Panc1 (cell line): ENCODE measurements at regions not wholly inside any gene's neighbourhood (a gene's known extent, or its start where the extent isn't known, plus 50 kb on each side); places are given as distances from the start of the nearest gene placed in this dataset.

Experiments
- ATAC-seq: fragments of 200-7000 bp; cut with Tn5 transposase; 2 replicates; pipeline ENCODE4 v1.9.1; 2020; ENCODE audit warnings: mild to moderate bottlenecking, moderate library complexity
- BruUV-seq: library from RNA; stranded (reverse); fragments of 400-500 nt; replicated peaks from 2 replicates; lab custom pipeline; 2021; lab: Mats Ljungman, UMichigan
- CTCF ChIA-PET: fragments of 300-600 bp; sonication (Branson Sonifier 250); formaldehyde crosslinking; loops from one replicate; lab custom pipeline; 2022; ENCODE audit warnings: antibody characterized with exemption; lab: Charles Lee
- POLR2A ChIA-PET: fragments of 300-600 bp; sonication (Branson Sonifier 250); formaldehyde crosslinking; loops from one replicate; lab custom pipeline; 2022; ENCODE audit warnings: antibody characterized with exemption; lab: Charles Lee
- DNase-seq: peaks from one replicate; pipeline ENCODE4 v3.0.0-alpha.2; 2010; ENCODE audit warnings: low read depth, low spot score
- H3K27ac ChIP-seq: 2 replicates; pipeline ENCODE4 v1.5.1; 2011; ENCODE audit warnings: mild to moderate bottlenecking, low read length, inconsistent platforms
- H3K27me3 ChIP-seq: fragments of 200-500 bp; sonication (Bioruptor generic); 2 replicates; pipeline ENCODE4 v1.6.0; 2014; ENCODE audit warnings: low read length, inconsistent platforms; ENCODE audit not compliant: control insufficient read depth, insufficient read depth
- H3K36me3 ChIP-seq: fragments of 200-500 bp; sonication (Bioruptor generic); 2 replicates; pipeline ENCODE4 v1.5.1; 2014; ENCODE audit warnings: inconsistent platforms, mild to moderate bottlenecking, low read length, moderate library complexity; ENCODE audit not compliant: control insufficient read depth, insufficient read depth
- H3K4me1 ChIP-seq: 2 replicates; pipeline ENCODE4 v1.5.1; 2011; ENCODE audit warnings: inconsistent platforms, mild to moderate bottlenecking, low read length, moderate library complexity; ENCODE audit not compliant: control insufficient read depth, insufficient read depth
- H3K4me3 ChIP-seq, 2 experiments: 2 replicates each; pipeline ENCODE4 v1.5.1; 2011 to 2012; ENCODE audit warnings: low read depth in 2 of 2, low read length in 2 of 2, mild to moderate bottlenecking in 2 of 2, inconsistent platforms in 1 of 2, moderate library complexity in 1 of 2
- H3K9me3 ChIP-seq: fragments of 200-500 bp; sonication (Bioruptor generic); 2 replicates; pipeline ENCODE4 v1.5.1; 2014; ENCODE audit warnings: low read depth, mild to moderate bottlenecking, inconsistent platforms, low read length, moderate library complexity; ENCODE audit not compliant: control insufficient read depth, insufficient read depth
- POLR2AphosphoS5 ChIP-seq: IDR thresholded peaks from 2 replicates; pipeline ENCODE4 v1.6.1; 2012; ENCODE audit warnings: mild to moderate bottlenecking, low read depth, low read length, moderate library complexity
- SIN3A ChIP-seq: IDR thresholded peaks from 2 replicates; pipeline ENCODE4 v1.6.1; 2012; ENCODE audit warnings: low read depth, mild to moderate bottlenecking, low read length, moderate library complexity, borderline replicate concordance; ENCODE audit not compliant: insufficient read depth
- TCF7L2 ChIP-seq: IDR thresholded peaks from 2 replicates; pipeline ENCODE4 v1.6.1; 2011; ENCODE audit warnings: mild to moderate bottlenecking, low read depth, low read length, inconsistent platforms
- in situ Hi-C: cut with HindIII; loops from 2 replicates; pipeline ENCODE4 v1.10.0; 2016; ENCODE audit warnings: low sequenced_read_pairs, low pct_unique_long_range_greater_than_20kb
- intact Hi-C: fragments of 100-400 bp; cut with micrococcal nuclease; formaldehyde crosslinking; loops from one replicate; pipeline ENCODE4 v1.10.0; 2022; ENCODE audit not compliant: unreplicated experiment
- TF ChIP-seq, protein P1 (sequence below), 2 experiments: IDR thresholded peaks; 2 replicates each; pipeline ENCODE4 v1.6.1; 2011 to 2012; ENCODE audit warnings: low read depth in 2 of 2, control low read depth in 1 of 2, low read length in 1 of 2, mild to moderate bottlenecking in 1 of 2, moderate library complexity in 1 of 2; ENCODE audit not compliant: insufficient read depth in 1 of 2
- TF ChIP-seq, protein P2 (sequence below): fragments of 450-650 bp; IDR thresholded peaks from 2 replicates; pipeline ENCODE4 v1.5.1; 2017; ENCODE audit warnings: mild to moderate bottlenecking

DNA sequence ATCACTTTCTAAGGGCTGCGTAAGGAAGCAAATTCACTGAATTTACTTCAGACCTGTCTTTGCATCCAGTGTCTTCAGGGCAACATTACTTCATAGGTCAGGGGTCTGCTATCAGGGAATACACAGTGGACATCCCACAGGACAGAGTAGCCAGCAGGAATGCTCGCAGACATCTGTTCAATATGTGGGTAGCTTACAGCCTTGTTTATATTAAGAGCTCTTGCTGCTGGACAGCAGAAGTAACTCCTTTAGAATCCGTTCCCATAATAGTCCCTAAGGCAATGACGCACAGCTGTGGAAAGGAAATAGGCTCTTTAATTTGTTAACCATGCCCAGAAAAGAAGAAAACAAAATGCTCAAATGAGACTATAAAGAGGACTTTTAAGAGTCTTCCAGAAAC is 198.7 kb downstream of the MOXD1 start:
- H3K27ac ChIP-seq: no peak overlapping the region
- H3K36me3 ChIP-seq: no peaks in the 10 kb centered on the region

DNA sequence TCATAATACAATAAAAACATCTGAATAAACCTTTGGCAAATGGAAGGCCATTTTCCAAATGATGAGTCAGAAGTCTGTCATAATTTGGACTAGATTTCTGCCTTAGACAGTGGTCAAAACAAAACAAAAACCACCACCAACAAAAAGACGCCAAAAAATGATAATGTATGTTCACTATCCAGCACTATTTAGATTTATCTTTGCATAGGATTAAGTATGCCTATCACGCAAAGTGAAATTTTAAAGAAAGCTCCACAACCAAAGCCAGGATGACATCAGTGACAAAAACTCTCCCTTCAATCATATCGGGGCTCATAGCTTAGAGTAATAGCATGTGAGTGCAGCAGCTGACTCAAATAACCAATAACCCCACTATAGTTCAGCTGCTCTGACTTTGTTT is 201.9 kb downstream of the MOXD1 start:
- no peaks in the 10 kb centered on the region for H3K36me3 ChIP-seq
- in situ Hi-C loops: no loop called here
- no peak overlapping the region for H3K4me3 ChIP-seq
- H3K4me1 ChIP-seq: no peaks in the 10 kb centered on the region
- no peaks in the 10 kb centered on the region for H3K9me3 ChIP-seq
- H3K27ac ChIP-seq: no peak overlapping the region
- no TSS peak for BruUV-seq
- ChIA-PET CTCF (no interaction called here), POLR2A (no interaction called here)
- no peaks in the 10 kb centered on the region for H3K27me3 ChIP-seq
- TF ChIP-seq TCF7L2: no peak
- TF ChIP-seq, protein P1, sequence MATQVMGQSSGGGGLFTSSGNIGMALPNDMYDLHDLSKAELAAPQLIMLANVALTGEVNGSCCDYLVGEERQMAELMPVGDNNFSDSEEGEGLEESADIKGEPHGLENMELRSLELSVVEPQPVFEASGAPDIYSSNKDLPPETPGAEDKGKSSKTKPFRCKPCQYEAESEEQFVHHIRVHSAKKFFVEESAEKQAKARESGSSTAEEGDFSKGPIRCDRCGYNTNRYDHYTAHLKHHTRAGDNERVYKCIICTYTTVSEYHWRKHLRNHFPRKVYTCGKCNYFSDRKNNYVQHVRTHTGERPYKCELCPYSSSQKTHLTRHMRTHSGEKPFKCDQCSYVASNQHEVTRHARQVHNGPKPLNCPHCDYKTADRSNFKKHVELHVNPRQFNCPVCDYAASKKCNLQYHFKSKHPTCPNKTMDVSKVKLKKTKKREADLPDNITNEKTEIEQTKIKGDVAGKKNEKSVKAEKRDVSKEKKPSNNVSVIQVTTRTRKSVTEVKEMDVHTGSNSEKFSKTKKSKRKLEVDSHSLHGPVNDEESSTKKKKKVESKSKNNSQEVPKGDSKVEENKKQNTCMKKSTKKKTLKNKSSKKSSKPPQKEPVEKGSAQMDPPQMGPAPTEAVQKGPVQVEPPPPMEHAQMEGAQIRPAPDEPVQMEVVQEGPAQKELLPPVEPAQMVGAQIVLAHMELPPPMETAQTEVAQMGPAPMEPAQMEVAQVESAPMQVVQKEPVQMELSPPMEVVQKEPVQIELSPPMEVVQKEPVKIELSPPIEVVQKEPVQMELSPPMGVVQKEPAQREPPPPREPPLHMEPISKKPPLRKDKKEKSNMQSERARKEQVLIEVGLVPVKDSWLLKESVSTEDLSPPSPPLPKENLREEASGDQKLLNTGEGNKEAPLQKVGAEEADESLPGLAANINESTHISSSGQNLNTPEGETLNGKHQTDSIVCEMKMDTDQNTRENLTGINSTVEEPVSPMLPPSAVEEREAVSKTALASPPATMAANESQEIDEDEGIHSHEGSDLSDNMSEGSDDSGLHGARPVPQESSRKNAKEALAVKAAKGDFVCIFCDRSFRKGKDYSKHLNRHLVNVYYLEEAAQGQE (IDR thresholded peaks at IDR 0.05; ENCODE audit: insufficient read depth in 1 of 2, low read depth in 2 of 2, low read length in 1 of 2): no peak
- no peak for TF ChIP-seq SIN3A
- TF ChIP-seq, protein P2, sequence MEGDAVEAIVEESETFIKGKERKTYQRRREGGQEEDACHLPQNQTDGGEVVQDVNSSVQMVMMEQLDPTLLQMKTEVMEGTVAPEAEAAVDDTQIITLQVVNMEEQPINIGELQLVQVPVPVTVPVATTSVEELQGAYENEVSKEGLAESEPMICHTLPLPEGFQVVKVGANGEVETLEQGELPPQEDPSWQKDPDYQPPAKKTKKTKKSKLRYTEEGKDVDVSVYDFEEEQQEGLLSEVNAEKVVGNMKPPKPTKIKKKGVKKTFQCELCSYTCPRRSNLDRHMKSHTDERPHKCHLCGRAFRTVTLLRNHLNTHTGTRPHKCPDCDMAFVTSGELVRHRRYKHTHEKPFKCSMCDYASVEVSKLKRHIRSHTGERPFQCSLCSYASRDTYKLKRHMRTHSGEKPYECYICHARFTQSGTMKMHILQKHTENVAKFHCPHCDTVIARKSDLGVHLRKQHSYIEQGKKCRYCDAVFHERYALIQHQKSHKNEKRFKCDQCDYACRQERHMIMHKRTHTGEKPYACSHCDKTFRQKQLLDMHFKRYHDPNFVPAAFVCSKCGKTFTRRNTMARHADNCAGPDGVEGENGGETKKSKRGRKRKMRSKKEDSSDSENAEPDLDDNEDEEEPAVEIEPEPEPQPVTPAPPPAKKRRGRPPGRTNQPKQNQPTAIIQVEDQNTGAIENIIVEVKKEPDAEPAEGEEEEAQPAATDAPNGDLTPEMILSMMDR: no peak
- no peak for DNase-seq
- intact Hi-C loops: no loop called here
- ATAC-seq: no peak

More for the DNA sequence above, 198.7 kb downstream of the MOXD1 start:
- BruUV-seq: no TSS peak
- Histone ChIP-seq H3K4me1 (no peaks in the 10 kb centered on the region), H3K4me3 (no peak overlapping the region), H3K27me3 (no peaks in the 10 kb centered on the region), H3K9me3 (no peaks in the 10 kb centered on the region)
- intact Hi-C loops: no loop called here
- ChIA-PET CTCF (interaction anchor here (0.6 kb wide), 1 partner anchor 1616 kb away, joined by 3 read pairs; no protein-coding TSS in a partner anchor), POLR2A (no interaction called here)
- no peak for ATAC-seq
- in situ Hi-C loops: no loop called here
- DNase-seq: no peak
- TF ChIP-seq POLR2AphosphoS5 (no peak), SIN3A (no peak), TCF7L2 (no peak)
- TF ChIP-seq, protein P1 (IDR thresholded peaks at IDR 0.05; ENCODE audit: insufficient read depth in 1 of 2, low read depth in 2 of 2, low read length in 1 of 2): no peak
- TF ChIP-seq, protein P2: no peak
